Epithelial cell of esophagus (primary cell): ENCODE measurements at regions not wholly inside any gene's neighbourhood (a gene's known extent, or its start where the extent isn't known, plus 50 kb on each side); places are given as distances from the start of the nearest gene placed in this dataset.

Experiments used
- DNase-seq: peaks from one replicate; pipeline ENCODE4 v3.0.0; 2010; ENCODE audit warnings: low read depth
- H3K4me3 ChIP-seq: 2 replicates; pipeline ENCODE4 v1.5.1; 2011; ENCODE audit warnings: mild to moderate bottlenecking, low read length, control low read depth
- CTCF ChIP-seq: IDR thresholded peaks from 2 replicates; pipeline ENCODE4 v1.5.1; 2011; ENCODE audit warnings: low read depth, mild to moderate bottlenecking, low read length, control low read depth, inconsistent platforms; ENCODE audit not compliant: insufficient read depth; ENCODE audit errors: missing control alignments

GRCh38 chr2:149782572-149782971 is 195.0 kb upstream of the MMADHC start:
- TF ChIP-seq CTCF: no peak
- DNase-seq: peak; percentile 39
- no peak overlapping the region for H3K4me3 ChIP-seq

- no peak for TF ChIP-seq CTCF
These were observed 193.8 kb upstream of the MMADHC start for GRCh38 chr2:149781263-149781808.

GRCh38 chr2:149773006-149773405 is 185.4 kb upstream of the MMADHC start:
- no peak for DNase-seq

More at GRCh38 chr2:149781263-149781808, 193.8 kb upstream of the MMADHC start:
- no peak overlapping the region for H3K4me3 ChIP-seq
- peak; percentile 68 for DNase-seq

GRCh38 chr2:149768320-149768799 is 180.8 kb upstream of the MMADHC start:
- no peak for TF ChIP-seq CTCF
- DNase-seq: no peak
- H3K4me3 ChIP-seq: no peak overlapping the region

More at GRCh38 chr2:149773006-149773405, 185.4 kb upstream of the MMADHC start:
- TF ChIP-seq CTCF: no peak
- no peak overlapping the region for H3K4me3 ChIP-seq

- TF ChIP-seq CTCF: peak; percentile 10
- no peak overlapping the region for H3K4me3 ChIP-seq
- peak; percentile 45 for DNase-seq
These were observed 180.0 kb upstream of the MMADHC start for GRCh38 chr2:149767516-149767974.

GRCh38 chr2:149766339-149766738 is 178.8 kb upstream of the MMADHC start:
- DNase-seq: no peak
- no peak for TF ChIP-seq CTCF
- H3K4me3 ChIP-seq: no peak overlapping the region

- DNase-seq: no peak
- peak; percentile 25 for TF ChIP-seq CTCF
- H3K4me3 ChIP-seq: no peak overlapping the region
These were observed 178.1 kb upstream of the MMADHC start for GRCh38 chr2:149765636-149766035.
